Transverse colon (tissue), 4 donors: ENCODE measurements at regions not wholly inside any gene's neighbourhood (a gene's known extent, or its start where the extent isn't known, plus 50 kb on each side); places are given as distances from the start of the nearest gene placed in this dataset.

Experiments used
- EP300 ChIP-seq: sonication (generic); formaldehyde crosslinking; IDR thresholded peaks from one replicate; pipeline ENCODE4 v1.6.1; 2017; ENCODE audit warnings: antibody characterized with exemption, low read depth
- POLR2AphosphoS5 ChIP-seq, 3 donors: sonication (generic); formaldehyde crosslinking; IDR thresholded peaks; one replicate each; pipeline ENCODE4 v1.6.1; 2016; ENCODE audit warnings: antibody characterized with exemption in 3 of 3
- TF ChIP-seq, protein P1 (sequence below), 5 experiments: fragments of 200-600 bp in 3 of 5; fragments of 450-650 bp in 2 of 5; sonication (generic) in 3 of 5; IDR thresholded peaks; 1 replicate in 2 of 5; 2 replicates in 3 of 5; pipeline ENCODE4 v1.5.1; 2016 to 2017; ENCODE audit warnings: antibody characterized with exemption in 5 of 5, inconsistent platforms in 3 of 5, mild to moderate bottlenecking in 2 of 5, moderate library complexity in 1 of 5

- TF ChIP-seq, protein P1, sequence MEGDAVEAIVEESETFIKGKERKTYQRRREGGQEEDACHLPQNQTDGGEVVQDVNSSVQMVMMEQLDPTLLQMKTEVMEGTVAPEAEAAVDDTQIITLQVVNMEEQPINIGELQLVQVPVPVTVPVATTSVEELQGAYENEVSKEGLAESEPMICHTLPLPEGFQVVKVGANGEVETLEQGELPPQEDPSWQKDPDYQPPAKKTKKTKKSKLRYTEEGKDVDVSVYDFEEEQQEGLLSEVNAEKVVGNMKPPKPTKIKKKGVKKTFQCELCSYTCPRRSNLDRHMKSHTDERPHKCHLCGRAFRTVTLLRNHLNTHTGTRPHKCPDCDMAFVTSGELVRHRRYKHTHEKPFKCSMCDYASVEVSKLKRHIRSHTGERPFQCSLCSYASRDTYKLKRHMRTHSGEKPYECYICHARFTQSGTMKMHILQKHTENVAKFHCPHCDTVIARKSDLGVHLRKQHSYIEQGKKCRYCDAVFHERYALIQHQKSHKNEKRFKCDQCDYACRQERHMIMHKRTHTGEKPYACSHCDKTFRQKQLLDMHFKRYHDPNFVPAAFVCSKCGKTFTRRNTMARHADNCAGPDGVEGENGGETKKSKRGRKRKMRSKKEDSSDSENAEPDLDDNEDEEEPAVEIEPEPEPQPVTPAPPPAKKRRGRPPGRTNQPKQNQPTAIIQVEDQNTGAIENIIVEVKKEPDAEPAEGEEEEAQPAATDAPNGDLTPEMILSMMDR (IDR thresholded peaks at IDR 0.05): no peak
- TF ChIP-seq POLR2AphosphoS5 (IDR thresholded peaks at IDR 0.05): no peak
- TF ChIP-seq EP300: no peak
These were observed 1382.9 kb downstream of the FAM133A start for GRCh38 chrX:95056901-95057300.
